ENCODE measurements at regions not wholly inside any gene's neighbourhood (a gene's known extent, or its start where the extent isn't known, plus 50 kb on each side); places are given as distances from the start of the nearest gene placed in this dataset.

GRCh38 chr5:27947088-27947487 is 908.7 kb upstream of the CDH9 start:
- TF ChIP-seq CTCF (conservative IDR thresholded peaks at IDR 0.05 in 1 of 2, IDR thresholded peaks at IDR 0.05 in 1 of 2; ENCODE audit: low read depth in 1 of 2, low read length in 2 of 2): no peak
- TF ChIP-seq EZH2 (IDR thresholded peaks at IDR 0.05; ENCODE audit: low read length, missing control alignments): no peak

All from fibroblast of lung (primary cell).